HepG2 (cell line): ENCODE measurements at regions not wholly inside any gene's neighbourhood (a gene's known extent, or its start where the extent isn't known, plus 50 kb on each side); places are given as distances from the start of the nearest gene placed in this dataset.
"Not testable (repeated sequence)": the region's sequence is repeated elsewhere in the genome, so short reads cannot be mapped to it uniquely, and the experiment has no call there.

ENCODE experiments used
- ATAC-seq: fragments of 200-7000 bp; cut with Tn5 transposase; 3 replicates; pipeline ENCODE4 v1.9.1; 2020; ENCODE audit warnings: mild to moderate bottlenecking, moderate library complexity
- BruUV-seq: library from RNA; stranded (reverse); fragments of 400-500 nt; replicated peaks from 2 replicates; lab custom pipeline; 2021; lab: Mats Ljungman, UMichigan
- CTCF ChIA-PET: fragments of 300-600 bp; formaldehyde crosslinking; extraction: SDS; loops from one replicate; lab custom pipeline; 2021; ENCODE audit warnings: low total read pairs, inconsistent platforms, low intra/inter-chr PET ratio; lab: Yijun Ruan, JAX
- POLR2A ChIA-PET: fragments of 350-600 bp; sonication (Branson Sonifier 250); formaldehyde crosslinking; loops from one replicate; lab custom pipeline; 2020; ENCODE audit warnings: antibody characterized with exemption, inconsistent platforms; lab: Yijun Ruan, JAX
- DNase-seq: peaks from one replicate; pipeline ENCODE4 v3.0.0-alpha.2; 2015; ENCODE audit warnings: low spot score
- FAIRE-seq: peaks from 3 replicates; lab custom pipeline; 2011; peaks lifted over from hg19 to GRCh38; lab: Jason Lieb, UNC
- H2AFZ ChIP-seq: one replicate; pipeline ENCODE4 v1.6.1; 2011; ENCODE audit warnings: low read length, inconsistent platforms
- H3K27ac ChIP-seq: fragments of 300-600 bp; 3 replicates; pipeline ENCODE4 v1.8.0; 2011; ENCODE audit warnings: mixed run types, mild to moderate bottlenecking, mixed read lengths, low read length, inconsistent platforms; ENCODE audit not compliant: insufficient read depth; ENCODE audit errors: extremely low read length
- H3K27me3 ChIP-seq, 2 experiments: fragments of 200-600 bp in 1 of 2; 2 replicates in 1 of 2; 3 replicates in 1 of 2; pipeline versions ENCODE4 v1.6.0 to v1.8.0; 2011; ENCODE audit warnings: low read length in 2 of 2, mild to moderate bottlenecking in 2 of 2, moderate library complexity in 2 of 2, inconsistent platforms in 1 of 2; ENCODE audit not compliant: insufficient read depth in 2 of 2, control insufficient read depth in 1 of 2
- H3K36me3 ChIP-seq, 2 experiments: fragments of 200-600 bp in 1 of 2; replicated peaks in 1 of 2; 2 replicates in 1 of 2; 3 replicates in 1 of 2; pipeline versions ENCODE4 v1.5.1 to v1.8.0; 2011; ENCODE audit warnings: low read length in 2 of 2, inconsistent platforms in 1 of 2; ENCODE audit not compliant: insufficient read depth in 2 of 2, control insufficient read depth in 1 of 2
- H3K4me1 ChIP-seq: 2 replicates; pipeline ENCODE4 v1.5.1; 2012; ENCODE audit warnings: low read length, inconsistent platforms; ENCODE audit not compliant: insufficient read depth
- H3K4me2 ChIP-seq: 2 replicates; pipeline ENCODE4 v1.6.0; 2011; ENCODE audit warnings: low read depth, low read length, inconsistent platforms
- H3K4me3 ChIP-seq, 3 experiments: fragments of 200-600 bp in 1 of 3; sonication (generic), shearing (Covaris generic) in 1 of 3; replicated peaks in 1 of 3; 2 replicates each; pipeline ENCODE4 v1.5.1; 2011 to 2016; ENCODE audit warnings: low read length in 3 of 3, inconsistent platforms in 2 of 3, low read depth in 2 of 3, mild to moderate bottlenecking in 2 of 3, control low read depth in 1 of 3, mixed read lengths in 1 of 3; ENCODE audit not compliant: insufficient read depth in 1 of 3
- H3K79me2 ChIP-seq: one replicate; pipeline ENCODE4 v1.6.1; 2011; ENCODE audit warnings: low read length, inconsistent platforms; ENCODE audit not compliant: insufficient read depth
- H3K9ac ChIP-seq: 2 replicates; pipeline ENCODE4 v1.6.0; 2011; ENCODE audit warnings: mild to moderate bottlenecking, low read depth, low read length, inconsistent platforms; ENCODE audit not compliant: insufficient read depth
- H3K9me3 ChIP-seq: 2 replicates; pipeline ENCODE4 v1.5.1; 2012; ENCODE audit warnings: mild to moderate bottlenecking, low read length
- H4K20me1 ChIP-seq: 2 replicates; pipeline ENCODE4 v1.6.0; 2011; ENCODE audit warnings: inconsistent platforms, mild to moderate bottlenecking, low read length, moderate library complexity; ENCODE audit not compliant: insufficient read depth
- CEBPB ChIP-seq: IDR thresholded peaks from 2 replicates; pipeline ENCODE4 v1.6.1; 2011; ENCODE audit warnings: low read depth, low read length, improper control_type of control experiment, borderline replicate concordance
- CEBPZ ChIP-seq: IDR thresholded peaks from 2 replicates; pipeline ENCODE4 v1.6.1; 2012; ENCODE audit warnings: low read length, improper control_type of control experiment
- ERF ChIP-seq: IDR thresholded peaks from 2 replicates; pipeline ENCODE4 v1.6.1; 2018; ENCODE audit warnings: missing biosample characterization, missing genetic modification reagents
- JARID2 ChIP-seq: sonication (generic); formaldehyde crosslinking; IDR thresholded peaks from 2 replicates; pipeline ENCODE4 v1.8.1; 2023; ENCODE audit warnings: missing genetic modification reagents, inconsistent platforms; ENCODE audit not compliant: insufficient replicate concordance
- MTA1 ChIP-seq: sonication (generic); formaldehyde crosslinking; IDR thresholded peaks from 2 replicates; pipeline ENCODE4 v1.4.0; 2020; ENCODE audit warnings: missing genetic modification reagents, mild to moderate bottlenecking, borderline replicate concordance
- MYC ChIP-seq: sonication (generic); formaldehyde crosslinking; IDR thresholded peaks from 2 replicates; pipeline ENCODE4 v1.9.0; 2021; ENCODE audit warnings: missing genetic modification reagents, borderline replicate concordance
- RBM39 ChIP-seq: fragments of 200-400 bp; formaldehyde crosslinking; IDR thresholded peaks from one replicate; pipeline ENCODE4 v1.6.1; 2018; ENCODE audit warnings: antibody characterized with exemption, mild to moderate bottlenecking, low read depth, low read length; ENCODE audit not compliant: poor library complexity, severe bottlenecking
- ZNF224 ChIP-seq: sonication (generic); formaldehyde crosslinking; IDR thresholded peaks from 2 replicates; pipeline ENCODE4 v1.5.0; 2020; ENCODE audit warnings: mild to moderate bottlenecking, missing genetic modification reagents
- ZNF333 ChIP-seq: sonication (generic); formaldehyde crosslinking; IDR thresholded peaks from 2 replicates; pipeline ENCODE4 v1.4.0; 2020; ENCODE audit warnings: mild to moderate bottlenecking, missing genetic modification reagents, borderline replicate concordance
- ZNF383 ChIP-seq: sonication (generic); formaldehyde crosslinking; IDR thresholded peaks from 2 replicates; pipeline ENCODE4 v1.4.0; 2020; ENCODE audit warnings: missing genetic modification reagents, mild to moderate bottlenecking, borderline replicate concordance
- ZNF564 ChIP-seq: sonication (generic); formaldehyde crosslinking; IDR thresholded peaks from 2 replicates; pipeline ENCODE4 v1.8.1; 2023; ENCODE audit warnings: mild to moderate bottlenecking, missing genetic modification reagents
- ZNF724P ChIP-seq: sonication (generic); formaldehyde crosslinking; IDR thresholded peaks from 2 replicates; pipeline ENCODE4 v1.8.0; 2022; ENCODE audit warnings: missing genetic modification reagents, borderline replicate concordance
- ZSCAN25 ChIP-seq: sonication (generic); formaldehyde crosslinking; IDR thresholded peaks from 2 replicates; pipeline ENCODE4 v1.8.0; 2022; ENCODE audit warnings: mild to moderate bottlenecking, missing genetic modification reagents
- WGBS: methylation state at CpG from one replicate; pipeline ENCODE4 v1.1.6; 2017; ENCODE audit warnings: low lambda C conversion rate; 5-methylcytosine and 5-hydroxymethylcytosine counted together
- in situ Hi-C: cut with HindIII; loops from 2 replicates; pipeline ENCODE4 v1.10.0; 2017; ENCODE audit warnings: low pct_unique_long_range_greater_than_20kb; ENCODE audit not compliant: extremely low pct_ligation_motif_present
- intact Hi-C: fragments of 100-400 bp; cut with micrococcal nuclease; formaldehyde crosslinking; loops from one replicate; pipeline ENCODE4 v1.10.0; 2022; ENCODE audit not compliant: unreplicated experiment

- in situ Hi-C loops (no loop called here), intact Hi-C loops (no loop called here)
- H3K9me3 ChIP-seq = no peaks in the 10 kb centered on the region
- DNase-seq (no peak), ATAC-seq (no peak), FAIRE-seq (no peak)
- H4K20me1 ChIP-seq = no peaks in the 10 kb centered on the region
- BruUV-seq = no TSS peak
- no peak for TF ChIP-seq ZNF383 (CRISPR knock-in tag)
- TF ChIP-seq ZSCAN25 (CRISPR knock-in tag) = no peak
- no peak for TF ChIP-seq ERF (CRISPR knock-in tag)
- TF ChIP-seq JARID2 (CRISPR knock-in tag) = no peak
- no peak for TF ChIP-seq RBM39
- TF ChIP-seq ZNF724P (CRISPR knock-in tag) = no peak
- TF ChIP-seq ZNF564 (CRISPR knock-in tag) = no peak
- TF ChIP-seq CEBPB = no peak
- no peak for TF ChIP-seq MYC (CRISPR knock-in tag)
- no peak for TF ChIP-seq CEBPZ
- no peak for TF ChIP-seq ZNF333 (CRISPR knock-in tag)
- TF ChIP-seq MTA1 (CRISPR knock-in tag) = no peak
- TF ChIP-seq ZNF224 (CRISPR knock-in tag) = no peak
- no peaks in the 10 kb centered on the region for H3K36me3 ChIP-seq
- no peaks in the 10 kb centered on the region for H3K27me3 ChIP-seq
- WGBS = 8% methylated on average over 2 of the region's 3 CpGs
- no peaks in the 10 kb centered on the region for H3K79me2 ChIP-seq
- H3K9ac ChIP-seq = no peak overlapping the region
- ChIA-PET CTCF (no interaction called here), POLR2A (interaction anchor here (1.2 kb wide), 1 partner anchor 55 kb away, joined by 3 read pairs; the partner anchor contains the start of gene KMT2E)
- no peak overlapping the region for H3K27ac ChIP-seq
- peaks cover 11% of the 10 kb centered on the region for H3K4me1 ChIP-seq
- no peak overlapping the region for H2AFZ ChIP-seq
- no peak overlapping the region for H3K4me2 ChIP-seq
- no peak overlapping the region for H3K4me3 ChIP-seq
These were observed 55.6 kb upstream of the KMT2E start for GRCh38 chr7:104958371-104958865.

GRCh38 chr7:104959483-104959882 lies 54.5 kb upstream of the KMT2E start:
- POLR2A ChIA-PET, H3K4me2 ChIP-seq, H3K27me3 ChIP-seq, DNase-seq, FAIRE-seq, H3K9me3 ChIP-seq, in situ Hi-C loops, H3K27ac ChIP-seq, CTCF ChIA-PET, H3K36me3 ChIP-seq, H3K79me2 ChIP-seq, ATAC-seq, H3K4me3 ChIP-seq, H3K9ac ChIP-seq, H2AFZ ChIP-seq, intact Hi-C loops, H4K20me1 ChIP-seq, BruUV-seq: not testable (repeated sequence)
- peaks cover 22% of the 10 kb centered on the region for H3K4me1 ChIP-seq
- WGBS = 54% methylated on average over 2 of the region's 2 CpGs
